IMR-90 (cell line): ENCODE measurements at regions not wholly inside any gene's neighbourhood (a gene's known extent, or its start where the extent isn't known, plus 50 kb on each side); places are given as distances from the start of the nearest gene placed in this dataset.

ENCODE experiments used
- ATAC-seq: fragments of 200-7000 bp; cut with Tn5 transposase; 2 replicates; pipeline ENCODE4 v1.9.1; 2020; ENCODE audit warnings: low read depth, mild to moderate bottlenecking, moderate library complexity
- BruUV-seq: library from RNA; stranded (reverse); fragments of 400-500 nt; replicated peaks from 2 replicates; lab custom pipeline; 2021; lab: Mats Ljungman, UMichigan
- CTCF ChIA-PET: fragments of 300-600 bp; formaldehyde crosslinking; extraction: SDS; loops from one replicate; lab custom pipeline; 2021; ENCODE audit warnings: antibody characterized with exemption; lab: Yijun Ruan, JAX
- POLR2A ChIA-PET: fragments of 300-600 bp; sonication (Branson Sonifier 250); formaldehyde crosslinking; loops from one replicate; lab custom pipeline; 2022; ENCODE audit warnings: antibody characterized with exemption; ENCODE audit not compliant: unreplicated experiment; lab: Charles Lee
- DNase-seq: peaks from one replicate; pipeline ENCODE4 v3.0.0; 2013
- H2AFZ ChIP-seq: replicated peaks from 2 replicates; pipeline ENCODE3; 2013; ENCODE audit warnings: low read length, mild to moderate bottlenecking; ENCODE audit not compliant: poor library complexity
- H2AK5ac ChIP-seq: 2 replicates; pipeline ENCODE4 v1.6.1; 2013; ENCODE audit warnings: low read depth, low read length, inconsistent platforms
- H2AK9ac ChIP-seq: replicated peaks from 2 replicates; pipeline ENCODE3; 2013; ENCODE audit warnings: mild to moderate bottlenecking, low read depth, low read length, moderate library complexity; ENCODE audit not compliant: poor library complexity
- H2BK120ac ChIP-seq: 2 replicates; pipeline ENCODE4 v1.6.1; 2013; ENCODE audit warnings: low read depth, low read length, inconsistent platforms
- H2BK15ac ChIP-seq: 3 replicates; pipeline ENCODE4 v1.6.1; 2013; ENCODE audit warnings: low read depth, low read length, inconsistent platforms
- H2BK20ac ChIP-seq: 2 replicates; pipeline ENCODE4 v1.6.1; 2013; ENCODE audit warnings: low read depth, mild to moderate bottlenecking, inconsistent platforms, low read length, moderate library complexity
- H2BK5ac ChIP-seq: 2 replicates; pipeline ENCODE4 v1.6.1; 2013; ENCODE audit warnings: mild to moderate bottlenecking, low read depth, low read length, inconsistent platforms; ENCODE audit not compliant: poor library complexity, severe bottlenecking
- H3K14ac ChIP-seq: replicated peaks from 2 replicates; pipeline ENCODE4 v1.6.1; 2013; ENCODE audit warnings: low read depth, low read length, inconsistent platforms
- H3K18ac ChIP-seq: 2 replicates; pipeline ENCODE4 v1.6.1; 2013; ENCODE audit warnings: low read depth, low read length, control low read depth
- H3K23ac ChIP-seq: 2 replicates; pipeline ENCODE4 v1.6.1; 2013; ENCODE audit warnings: low read depth, low read length, inconsistent platforms
- H3K27ac ChIP-seq: 2 replicates; pipeline ENCODE4 v1.5.1; 2013; ENCODE audit warnings: mild to moderate bottlenecking, control low read depth, low read length; ENCODE audit not compliant: insufficient read depth
- H3K27me3 ChIP-seq: 2 replicates; pipeline ENCODE4 v1.6.1; 2013; ENCODE audit warnings: low read length; ENCODE audit not compliant: control insufficient read depth, insufficient read depth
- H3K36me3 ChIP-seq: 2 replicates; pipeline ENCODE4 v1.6.1; 2013; ENCODE audit warnings: low read length, mixed read lengths; ENCODE audit not compliant: control insufficient read depth, insufficient read depth
- H3K4ac ChIP-seq: 2 replicates; pipeline ENCODE4 v1.6.1; 2013; ENCODE audit warnings: low read depth, low read length, inconsistent platforms
- H3K4me1 ChIP-seq: 2 replicates; pipeline ENCODE4 v1.6.1; 2013; ENCODE audit warnings: low read length, mixed read lengths; ENCODE audit not compliant: control insufficient read depth, insufficient read depth
- H3K4me2 ChIP-seq: 2 replicates; pipeline ENCODE4 v1.6.1; 2013; ENCODE audit warnings: low read depth, mild to moderate bottlenecking, control low read depth, low read length, moderate library complexity
- H3K4me3 ChIP-seq: 2 replicates; pipeline ENCODE4 v1.5.1; 2013; ENCODE audit warnings: low read depth, mild to moderate bottlenecking, control low read depth, low read length, moderate library complexity; ENCODE audit not compliant: insufficient read depth
- H3K56ac ChIP-seq: 2 replicates; pipeline ENCODE4 v1.6.1; 2013; ENCODE audit warnings: low read length, inconsistent platforms; ENCODE audit not compliant: insufficient read depth; ENCODE audit errors: extremely low read depth
- H3K79me1 ChIP-seq, 2 experiments: 2 replicates each; pipeline ENCODE4 v1.6.1; 2013; ENCODE audit warnings: low read length in 2 of 2, inconsistent platforms in 1 of 2, low read depth in 1 of 2
- H3K9ac ChIP-seq: 2 replicates; pipeline ENCODE4 v1.6.1; 2013; ENCODE audit warnings: low read depth, low read length, control low read depth
- H3K9me1 ChIP-seq: 2 replicates; pipeline ENCODE4 v1.6.1; 2013; ENCODE audit warnings: low read length, inconsistent platforms; ENCODE audit not compliant: insufficient read depth
- H3K9me3 ChIP-seq: 2 replicates; pipeline ENCODE4 v1.6.1; 2013; ENCODE audit warnings: low read length; ENCODE audit not compliant: control insufficient read depth, insufficient read depth
- H4K20me1 ChIP-seq: 2 replicates; pipeline ENCODE4 v1.6.1; 2013; ENCODE audit warnings: low read length, inconsistent platforms; ENCODE audit not compliant: insufficient read depth
- H4K5ac ChIP-seq: 2 replicates; pipeline ENCODE4 v1.6.1; 2013; ENCODE audit warnings: mild to moderate bottlenecking, low read depth, low read length, control low read depth
- H4K8ac ChIP-seq, 2 experiments: 2 replicates each; pipeline ENCODE4 v1.6.1; 2013; ENCODE audit warnings: low read depth in 2 of 2, low read length in 2 of 2, control low read depth in 1 of 2, inconsistent platforms in 1 of 2
- H4K91ac ChIP-seq: 2 replicates; pipeline ENCODE4 v1.6.1; 2013; ENCODE audit warnings: low read depth, low read length, inconsistent platforms; ENCODE audit not compliant: insufficient read depth
- BHLHE40 ChIP-seq: fragments of 150-350 bp; IDR thresholded peaks from 2 replicates; pipeline ENCODE4 v1.6.1; 2016; ENCODE audit warnings: mild to moderate bottlenecking, low read depth, low read length
- CEBPB ChIP-seq: IDR thresholded peaks from 2 replicates; pipeline ENCODE4 v1.6.1; 2012; ENCODE audit warnings: low read depth, low read length, improper control_type of control experiment
- CHD1 ChIP-seq: IDR thresholded peaks from 2 replicates; pipeline ENCODE4 v1.6.1; 2012; ENCODE audit warnings: low read depth, low read length, improper control_type of control experiment
- ELK1 ChIP-seq: fragments of 150-350 bp; IDR thresholded peaks from 2 replicates; pipeline ENCODE4 v1.6.1; 2016; ENCODE audit warnings: low read depth, mild to moderate bottlenecking, low read length, moderate library complexity, borderline replicate concordance
- FOS ChIP-seq: fragments of 150-350 bp; IDR thresholded peaks from 2 replicates; pipeline ENCODE4 v1.6.1; 2016; ENCODE audit warnings: low read depth, low read length
- MAFK ChIP-seq: IDR thresholded peaks from 2 replicates; pipeline ENCODE4 v1.6.1; 2012; ENCODE audit warnings: low read depth, low read length, improper control_type of control experiment
- MAZ ChIP-seq: IDR thresholded peaks from 2 replicates; pipeline ENCODE4 v1.6.1; 2012; ENCODE audit warnings: low read depth, mild to moderate bottlenecking, low read length, improper control_type of control experiment, moderate library complexity, borderline replicate concordance
- MXI1 ChIP-seq: IDR thresholded peaks from 2 replicates; pipeline ENCODE4 v1.6.1; 2012; ENCODE audit warnings: low read depth, mild to moderate bottlenecking, low read length, moderate library complexity, borderline replicate concordance
- POLR2A ChIP-seq: IDR thresholded peaks from 2 replicates; pipeline ENCODE4 v1.6.1; 2012; ENCODE audit warnings: mild to moderate bottlenecking, low read depth, low read length
- RAD21 ChIP-seq: IDR thresholded peaks from 2 replicates; pipeline ENCODE4 v1.6.1; 2012; ENCODE audit warnings: low read length, improper control_type of control experiment
- RCOR1 ChIP-seq: IDR thresholded peaks from 2 replicates; pipeline ENCODE4 v1.6.1; 2012; ENCODE audit warnings: mild to moderate bottlenecking, low read length, improper control_type of control experiment; ENCODE audit not compliant: insufficient replicate concordance
- RFX5 ChIP-seq: IDR thresholded peaks from 2 replicates; pipeline ENCODE4 v1.8.0; 2012; ENCODE audit warnings: low read depth, mild to moderate bottlenecking, low read length, moderate library complexity
- SMC3 ChIP-seq: fragments of 150-350 bp; IDR thresholded peaks from 2 replicates; pipeline ENCODE4 v1.6.1; 2016; ENCODE audit warnings: low read depth, mild to moderate bottlenecking, antibody characterized with exemption, low read length, moderate library complexity
- WGBS, 2 experiments: methylation state at CpG; one replicate each; pipeline versions ENCODE4 v1.1.5 to v1.1.7; 2013; ENCODE audit warnings: missing lambda C conversion rate in 2 of 2; ENCODE audit not compliant: insufficient read length in 1 of 2; ENCODE audit errors: extremely low coverage in 2 of 2; 5-methylcytosine and 5-hydroxymethylcytosine counted together
- dilution Hi-C: fragments of 300-500 bp; cut with HindIII; formaldehyde crosslinking; loops from one replicate; pipeline ENCODE4 v1.14.3; 2018; ENCODE audit warnings: low sequenced_read_pairs; ENCODE audit not compliant: unreplicated experiment
- in situ Hi-C: fragments of 300-500 bp; cut with MboI; formaldehyde crosslinking; loops from 3 replicates; pipeline ENCODE4 v1.14.3; 2019; ENCODE audit warnings: low sequenced_read_pairs, inconsistent platforms, mixed read lengths
- intact Hi-C: fragments of 100-400 bp; cut with micrococcal nuclease; formaldehyde crosslinking; loops from 2 replicates; pipeline ENCODE4 v1.10.0; 2022
- TF ChIP-seq, protein P1 (sequence below): conservative IDR thresholded peaks from 2 replicates; pipeline ENCODE4 v1.5.1; 2012; ENCODE audit warnings: mild to moderate bottlenecking, low read depth, low read length, improper control_type of control experiment

GRCh38 chr17:27242951-27243350, 51.0 kb upstream of the WSB1 start (continued):
- no peak for TF ChIP-seq BHLHE40
- TF ChIP-seq CEBPB: no peak
- TF ChIP-seq CHD1: no peak

DNA sequence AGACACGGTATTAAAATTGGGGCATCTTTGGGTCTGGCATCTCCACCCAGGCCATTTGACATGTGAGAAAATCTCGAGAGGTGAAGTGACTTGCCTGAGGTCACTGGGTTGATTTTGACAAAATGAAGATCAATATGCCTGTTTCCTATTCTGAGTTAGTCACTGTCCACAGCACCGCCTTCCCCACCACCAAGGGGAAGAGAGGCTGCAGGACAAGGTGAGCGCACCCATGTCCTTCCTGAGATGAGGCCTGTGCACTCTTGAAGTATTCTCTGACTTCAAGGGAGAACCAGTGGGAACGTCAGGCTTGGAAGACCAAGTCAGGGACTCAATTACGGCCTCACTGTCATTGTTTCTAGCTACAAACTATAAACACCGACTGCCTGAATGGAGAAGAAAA, 49.9 kb upstream of the WSB1 start:
- H3K4ac ChIP-seq: peak overlapping the region; percentile 81
- no peak for ATAC-seq
- H2AK5ac ChIP-seq: peak overlapping the region; percentile 87
- no peak overlapping the region for H3K4me2 ChIP-seq
- H3K4me1 ChIP-seq: peaks cover 18% of the 10 kb centered on the region
- peak overlapping the region; percentile 88 for H2AFZ ChIP-seq
- in situ Hi-C loops: loop anchor here (5.0 to 25.0 kb wide), 4 partner anchors 88 to 518 kb away; no protein-coding TSS in a partner anchor
- no peak overlapping the region for H3K56ac ChIP-seq
- no peak for DNase-seq
- H2AK9ac ChIP-seq: no peak overlapping the region
- no peak overlapping the region for H3K23ac ChIP-seq
- H3K79me1 ChIP-seq: no peaks in the 10 kb centered on the region
- H4K8ac ChIP-seq: peak overlapping the region; percentile 16 to 97; a peak in 3 of 4 replicates
- peak overlapping the region; percentile 51; the same call in 1 of the 2 replicates for H3K18ac ChIP-seq
- H2BK15ac ChIP-seq: peak overlapping the region; percentile 71; the same call in 2 of the 3 replicates
- ChIA-PET CTCF (interaction anchor here (0.7 to 2.1 kb wide), 2 partner anchors 88 to 356 kb away, joined by 3 to 12 read pairs; no protein-coding TSS in a partner anchor), POLR2A (no interaction called here)
- H2BK120ac ChIP-seq: peak overlapping the region; percentile 90
- peaks cover 11% of the 10 kb centered on the region; the same call in 1 of the 2 replicates for H3K9me1 ChIP-seq
- peak overlapping the region; percentile 58; the same call in 1 of the 2 replicates for H3K27ac ChIP-seq
- H3K27me3 ChIP-seq: no peaks in the 10 kb centered on the region; the same call in 1 of the 2 replicates
- H4K20me1 ChIP-seq: no peaks in the 10 kb centered on the region
- peak overlapping the region; percentile 92; the same call in 1 of the 2 replicates for H2BK20ac ChIP-seq
- H3K4me3 ChIP-seq: no peak overlapping the region
- H4K5ac ChIP-seq: peak overlapping the region; percentile 27
- H4K91ac ChIP-seq: peak overlapping the region; percentile 82
- no CpG with 5 or more reads among the region's 7 CpGs for WGBS, 2 experiments
- H3K9me3 ChIP-seq: no peaks in the 10 kb centered on the region
- H3K14ac ChIP-seq: no peak overlapping the region; the same call in 1 of the 2 replicates
- intact Hi-C loops: loop anchor here (2.0 to 10.0 kb wide), 2 partner anchors 211 to 357 kb away; partner anchors contain the start of gene KSR1
- H2BK5ac ChIP-seq: no peak overlapping the region
- dilution Hi-C loops: loop anchor here (25.0 kb wide), 1 partner anchor 93 kb away; no protein-coding TSS in a partner anchor
- BruUV-seq: no TSS peak
- no peak overlapping the region for H3K9ac ChIP-seq
- no peaks in the 10 kb centered on the region for H3K36me3 ChIP-seq
- no peak for TF ChIP-seq MXI1
- no peak for TF ChIP-seq RCOR1
- no peak for TF ChIP-seq MAFK
- TF ChIP-seq RFX5: no peak
- TF ChIP-seq BHLHE40: no peak
- TF ChIP-seq CHD1: no peak
- no peak for TF ChIP-seq FOS
- TF ChIP-seq ELK1: no peak
- no peak for TF ChIP-seq POLR2A
- TF ChIP-seq SMC3: no peak
- no peak for TF ChIP-seq RAD21
- no peak for TF ChIP-seq MAZ
- TF ChIP-seq, protein P1, sequence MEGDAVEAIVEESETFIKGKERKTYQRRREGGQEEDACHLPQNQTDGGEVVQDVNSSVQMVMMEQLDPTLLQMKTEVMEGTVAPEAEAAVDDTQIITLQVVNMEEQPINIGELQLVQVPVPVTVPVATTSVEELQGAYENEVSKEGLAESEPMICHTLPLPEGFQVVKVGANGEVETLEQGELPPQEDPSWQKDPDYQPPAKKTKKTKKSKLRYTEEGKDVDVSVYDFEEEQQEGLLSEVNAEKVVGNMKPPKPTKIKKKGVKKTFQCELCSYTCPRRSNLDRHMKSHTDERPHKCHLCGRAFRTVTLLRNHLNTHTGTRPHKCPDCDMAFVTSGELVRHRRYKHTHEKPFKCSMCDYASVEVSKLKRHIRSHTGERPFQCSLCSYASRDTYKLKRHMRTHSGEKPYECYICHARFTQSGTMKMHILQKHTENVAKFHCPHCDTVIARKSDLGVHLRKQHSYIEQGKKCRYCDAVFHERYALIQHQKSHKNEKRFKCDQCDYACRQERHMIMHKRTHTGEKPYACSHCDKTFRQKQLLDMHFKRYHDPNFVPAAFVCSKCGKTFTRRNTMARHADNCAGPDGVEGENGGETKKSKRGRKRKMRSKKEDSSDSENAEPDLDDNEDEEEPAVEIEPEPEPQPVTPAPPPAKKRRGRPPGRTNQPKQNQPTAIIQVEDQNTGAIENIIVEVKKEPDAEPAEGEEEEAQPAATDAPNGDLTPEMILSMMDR: no peak
